ENCODE measurements at regions not wholly inside any gene's neighbourhood (a gene's known extent, or its start where the extent isn't known, plus 50 kb on each side); places are given as distances from the start of the nearest gene placed in this dataset.
A peak's percentile ranks its signal among the peaks of the same experiment; 100 is the strongest.
"Not testable (repeated sequence)": the region's sequence is repeated elsewhere in the genome, so short reads cannot be mapped to it uniquely, and the experiment has no call there.

GRCh38 chr4:79659308-79659870, 251.4 kb upstream of the GK2 start:
- not testable (repeated sequence) for DNase-seq

- DNase-seq = no peak
These were observed 249.4 kb upstream of the GK2 start for GRCh38 chr4:79657379-79657778.

GRCh38 chr4:79653871-79654270, 245.8 kb upstream of the GK2 start:
- DNase-seq = no peak

GRCh38 chr4:79652738-79653137, 244.7 kb upstream of the GK2 start:
- no peak for DNase-seq

GRCh38 chr4:79652232-79652631, 244.2 kb upstream of the GK2 start:
- no peak for DNase-seq

GRCh38 chr4:79651456-79651855, 243.4 kb upstream of the GK2 start:
- no peak for DNase-seq

GRCh38 chr4:79650794-79651431, 242.9 kb upstream of the GK2 start:
- DNase-seq = no peak

- no peak for DNase-seq
These were observed 242.2 kb upstream of the GK2 start for GRCh38 chr4:79650217-79650616.

GRCh38 chr4:79645942-79646341, 237.9 kb upstream of the GK2 start:
- no peak for DNase-seq

- no peak for DNase-seq
These were observed 230.7 kb upstream of the GK2 start for GRCh38 chr4:79638735-79639134.

GRCh38 chr4:79636991-79637390, 229.0 kb upstream of the GK2 start:
- DNase-seq = no peak

- DNase-seq = no peak
These were observed 226.1 kb upstream of the GK2 start for GRCh38 chr4:79634111-79634510.

- DNase-seq = no peak
These were observed 224.1 kb upstream of the GK2 start for GRCh38 chr4:79632114-79632513.

GRCh38 chr4:79626611-79627010, 218.6 kb upstream of the GK2 start:
- DNase-seq = no peak

GRCh38 chr4:79626101-79626500, 218.1 kb upstream of the GK2 start:
- DNase-seq = no peak

GRCh38 chr4:79625361-79625760, 217.3 kb upstream of the GK2 start:
- DNase-seq = no peak

- peak; percentile 1 for DNase-seq
These were observed 215.2 kb upstream of the GK2 start for GRCh38 chr4:79623021-79623870.

- no peak for DNase-seq
These were observed 213.0 kb upstream of the GK2 start for GRCh38 chr4:79621061-79621460.

- no peak for DNase-seq
These were observed 212.6 kb upstream of the GK2 start for GRCh38 chr4:79620617-79621016.

- DNase-seq = no peak
These were observed 205.4 kb upstream of the GK2 start for GRCh38 chr4:79613269-79613935.

GRCh38 chr4:79611026-79611425, 203.0 kb upstream of the GK2 start:
- no peak for DNase-seq

GRCh38 chr4:79609817-79610216, 201.8 kb upstream of the GK2 start:
- no peak for DNase-seq

- DNase-seq = no peak
These were observed 200.0 kb upstream of the GK2 start for GRCh38 chr4:79607979-79608378.

GRCh38 chr4:79604152-79604551, 196.1 kb upstream of the GK2 start:
- no peak for DNase-seq
